PFSK-1 (cell line): ENCODE measurements at regions not wholly inside any gene's neighbourhood (a gene's known extent, or its start where the extent isn't known, plus 50 kb on each side); places are given as distances from the start of the nearest gene placed in this dataset.

Experiments used
- POLR2AphosphoS5 ChIP-seq: IDR thresholded peaks from 2 replicates; pipeline ENCODE4 v1.6.1; 2012; ENCODE audit warnings: low read depth, mild to moderate bottlenecking, control low read depth, low read length, moderate library complexity
- SIN3A ChIP-seq: IDR thresholded peaks from 2 replicates; pipeline ENCODE4 v1.6.1; 2012; ENCODE audit warnings: mild to moderate bottlenecking, low read length, moderate library complexity, borderline replicate concordance; ENCODE audit not compliant: insufficient read depth
- TAF1 ChIP-seq: IDR thresholded peaks from 2 replicates; pipeline ENCODE4 v1.6.1; 2012; ENCODE audit warnings: low read length, control low read depth, borderline replicate concordance; ENCODE audit not compliant: insufficient read depth
- TF ChIP-seq, protein P1 (sequence below), 2 experiments: IDR thresholded peaks; 2 replicates each; pipeline versions ENCODE4 v1.6.1 to v1.8.0; 2011 to 2012; ENCODE audit warnings: low read depth in 2 of 2, low read length in 2 of 2, control low read depth in 1 of 2, inconsistent platforms in 1 of 2, mild to moderate bottlenecking in 1 of 2, moderate library complexity in 1 of 2; ENCODE audit not compliant: insufficient read depth in 1 of 2

DNA sequence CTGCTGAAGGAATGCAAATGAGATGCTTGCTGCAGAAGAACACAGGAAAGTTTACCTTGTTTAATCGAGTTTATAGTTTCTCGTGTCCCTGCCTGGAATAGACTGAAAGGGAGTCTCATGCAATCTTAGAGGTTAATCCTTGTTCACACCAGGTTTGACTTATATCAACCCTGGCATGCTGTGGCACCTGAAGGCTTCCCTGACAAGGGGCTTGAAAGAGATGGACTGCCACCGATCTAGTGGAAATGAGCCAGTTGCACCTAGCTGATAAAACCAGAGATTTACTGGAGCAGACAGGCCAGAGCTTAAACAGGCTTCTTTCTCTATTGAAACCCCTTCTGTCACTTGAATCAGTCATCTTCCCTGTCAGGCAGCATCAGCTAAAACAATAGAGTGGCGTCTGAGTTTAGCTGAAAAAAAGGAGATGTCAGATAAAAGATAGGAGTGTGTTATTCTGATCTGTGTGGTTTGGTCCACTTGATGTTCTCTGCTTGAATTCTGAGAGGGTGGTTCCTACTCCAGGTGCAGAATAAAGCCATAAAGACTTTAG, 349.7 kb downstream of the RWDD3 start:
- no peak for TF ChIP-seq POLR2AphosphoS5
- TF ChIP-seq, protein P1, sequence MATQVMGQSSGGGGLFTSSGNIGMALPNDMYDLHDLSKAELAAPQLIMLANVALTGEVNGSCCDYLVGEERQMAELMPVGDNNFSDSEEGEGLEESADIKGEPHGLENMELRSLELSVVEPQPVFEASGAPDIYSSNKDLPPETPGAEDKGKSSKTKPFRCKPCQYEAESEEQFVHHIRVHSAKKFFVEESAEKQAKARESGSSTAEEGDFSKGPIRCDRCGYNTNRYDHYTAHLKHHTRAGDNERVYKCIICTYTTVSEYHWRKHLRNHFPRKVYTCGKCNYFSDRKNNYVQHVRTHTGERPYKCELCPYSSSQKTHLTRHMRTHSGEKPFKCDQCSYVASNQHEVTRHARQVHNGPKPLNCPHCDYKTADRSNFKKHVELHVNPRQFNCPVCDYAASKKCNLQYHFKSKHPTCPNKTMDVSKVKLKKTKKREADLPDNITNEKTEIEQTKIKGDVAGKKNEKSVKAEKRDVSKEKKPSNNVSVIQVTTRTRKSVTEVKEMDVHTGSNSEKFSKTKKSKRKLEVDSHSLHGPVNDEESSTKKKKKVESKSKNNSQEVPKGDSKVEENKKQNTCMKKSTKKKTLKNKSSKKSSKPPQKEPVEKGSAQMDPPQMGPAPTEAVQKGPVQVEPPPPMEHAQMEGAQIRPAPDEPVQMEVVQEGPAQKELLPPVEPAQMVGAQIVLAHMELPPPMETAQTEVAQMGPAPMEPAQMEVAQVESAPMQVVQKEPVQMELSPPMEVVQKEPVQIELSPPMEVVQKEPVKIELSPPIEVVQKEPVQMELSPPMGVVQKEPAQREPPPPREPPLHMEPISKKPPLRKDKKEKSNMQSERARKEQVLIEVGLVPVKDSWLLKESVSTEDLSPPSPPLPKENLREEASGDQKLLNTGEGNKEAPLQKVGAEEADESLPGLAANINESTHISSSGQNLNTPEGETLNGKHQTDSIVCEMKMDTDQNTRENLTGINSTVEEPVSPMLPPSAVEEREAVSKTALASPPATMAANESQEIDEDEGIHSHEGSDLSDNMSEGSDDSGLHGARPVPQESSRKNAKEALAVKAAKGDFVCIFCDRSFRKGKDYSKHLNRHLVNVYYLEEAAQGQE (IDR thresholded peaks at IDR 0.05; ENCODE audit: insufficient read depth in 1 of 2, low read depth in 2 of 2, low read length in 2 of 2) = no peak
- no peak for TF ChIP-seq TAF1
- no peak for TF ChIP-seq SIN3A
